ENCODE measurements at regions not wholly inside any gene's neighbourhood (a gene's known extent, or its start where the extent isn't known, plus 50 kb on each side); places are given as distances from the start of the nearest gene placed in this dataset.

DNA sequence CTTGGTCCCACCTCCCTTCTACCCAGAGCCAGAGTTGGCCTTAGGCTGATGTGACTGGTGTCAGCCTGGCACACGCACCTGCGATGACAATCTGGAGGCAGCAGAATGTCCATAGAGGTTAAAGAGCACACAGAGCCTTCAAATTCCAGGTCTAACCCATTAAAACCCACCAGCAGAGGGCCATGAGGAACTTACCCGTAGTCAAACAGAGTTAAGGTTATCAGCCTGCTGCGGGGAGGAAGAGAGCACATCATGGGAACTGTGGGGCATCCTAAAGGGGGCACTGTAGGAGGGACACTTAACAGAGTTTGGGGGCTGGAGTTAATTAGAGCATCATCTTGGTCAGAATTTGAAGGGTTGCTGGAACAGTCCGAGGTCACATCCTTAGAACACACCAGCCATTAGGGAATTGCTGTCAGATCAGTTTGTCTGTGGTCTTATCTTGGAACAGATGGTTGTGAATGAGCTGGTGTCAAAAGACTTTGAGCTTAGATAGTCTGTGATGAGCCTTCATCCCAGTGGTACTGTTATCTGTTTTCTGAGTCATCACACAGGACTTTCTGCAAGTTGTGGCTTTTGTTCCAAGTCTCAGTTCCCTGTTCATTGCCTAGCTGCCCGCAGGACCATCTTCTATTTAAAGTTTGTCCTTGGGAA, 248.6 kb downstream of the LOXHD1 start:
- TF ChIP-seq ELF4 (IDR thresholded peaks at IDR 0.05) (no peak), LEF1 (IDR thresholded peaks at IDR 0.05; ENCODE audit: borderline replicate concordance) (no peak), SP1 (IDR thresholded peaks at IDR 0.05) (no peak), NFRKB (IDR thresholded peaks at IDR 0.05) (no peak)
- ChIA-PET POLR2A (no interaction called here), CTCF (interaction anchor here (0.6 kb wide), 1 partner anchor 515 kb away, joined by 5 read pairs; no protein-coding TSS in a partner anchor)
- no peak for DNase-seq (ENCODE audit: extremely low spot score)

- ChIA-PET CTCF (no interaction called here), POLR2A (no interaction called here)
- TF ChIP-seq L3MBTL2 (conservative IDR thresholded peaks at IDR 0.05) (no peak), FOXM1 (IDR thresholded peaks at IDR 0.05; ENCODE audit: borderline replicate concordance) (no peak), SP1 (IDR thresholded peaks at IDR 0.05) (no peak), ARNT (IDR thresholded peaks at IDR 0.05) (no peak), NFRKB (IDR thresholded peaks at IDR 0.05) (no peak), CTBP1 (IDR thresholded peaks at IDR 0.05; ENCODE audit: borderline replicate concordance) (no peak), SUZ12 (IDR thresholded peaks at IDR 0.05) (no peak), HDGF (IDR thresholded peaks at IDR 0.05; ENCODE audit: borderline replicate concordance) (no peak), TARDBP (IDR thresholded peaks at IDR 0.05) (no peak)
- no peak for DNase-seq (ENCODE audit: extremely low spot score)
Observed at GRCh38 chr18:46411191-46411828, 245.7 kb downstream of the LOXHD1 start.

- no peak for TF ChIP-seq FOXA1 (IDR thresholded peaks at IDR 0.05)
- no peak for TF ChIP-seq ARNT (IDR thresholded peaks at IDR 0.05)
- TF ChIP-seq PKNOX1 (IDR thresholded peaks at IDR 0.05) = no peak
- no peak for TF ChIP-seq NFRKB (IDR thresholded peaks at IDR 0.05)
- no peak for TF ChIP-seq L3MBTL2 (conservative IDR thresholded peaks at IDR 0.05)
- no peak for TF ChIP-seq BHLHE40 (IDR thresholded peaks at IDR 0.05; ENCODE audit: borderline replicate concordance)
- TF ChIP-seq FOXK2 (IDR thresholded peaks at IDR 0.05) = no peak
- no peak for TF ChIP-seq ZNF384 (IDR thresholded peaks at IDR 0.05)
- TF ChIP-seq HDGF (IDR thresholded peaks at IDR 0.05; ENCODE audit: borderline replicate concordance) = no peak
- no peak for TF ChIP-seq FOXM1 (IDR thresholded peaks at IDR 0.05; ENCODE audit: borderline replicate concordance)
- no peak for TF ChIP-seq TARDBP (IDR thresholded peaks at IDR 0.05)
- CTCF ChIA-PET = no interaction called here
- POLR2A ChIA-PET = no interaction called here
- DNase-seq (ENCODE audit: extremely low spot score) = no peak
Observed at GRCh38 chr18:46411867-46412690, 244.9 kb downstream of the LOXHD1 start.

- TF ChIP-seq ELF4 (IDR thresholded peaks at IDR 0.05) (no peak), NFRKB (IDR thresholded peaks at IDR 0.05) (no peak), CTBP1 (IDR thresholded peaks at IDR 0.05; ENCODE audit: borderline replicate concordance) (no peak), L3MBTL2 (conservative IDR thresholded peaks at IDR 0.05) (no peak), ZNF384 (IDR thresholded peaks at IDR 0.05) (no peak), SUZ12 (IDR thresholded peaks at IDR 0.05) (no peak), HDGF (IDR thresholded peaks at IDR 0.05; ENCODE audit: borderline replicate concordance) (no peak), FOXK2 (IDR thresholded peaks at IDR 0.05) (no peak), TARDBP (IDR thresholded peaks at IDR 0.05) (no peak), SP1 (IDR thresholded peaks at IDR 0.05) (no peak), LEF1 (IDR thresholded peaks at IDR 0.05; ENCODE audit: borderline replicate concordance) (no peak), PKNOX1 (IDR thresholded peaks at IDR 0.05) (no peak), ARNT (IDR thresholded peaks at IDR 0.05) (no peak), BHLHE40 (IDR thresholded peaks at IDR 0.05; ENCODE audit: borderline replicate concordance) (no peak)
- POLR2A ChIA-PET = no interaction called here
- CTCF ChIA-PET = no interaction called here
- DNase-seq (ENCODE audit: extremely low spot score) = no peak
Observed at GRCh38 chr18:46412916-46413315, 244.1 kb downstream of the LOXHD1 start.

DNA sequence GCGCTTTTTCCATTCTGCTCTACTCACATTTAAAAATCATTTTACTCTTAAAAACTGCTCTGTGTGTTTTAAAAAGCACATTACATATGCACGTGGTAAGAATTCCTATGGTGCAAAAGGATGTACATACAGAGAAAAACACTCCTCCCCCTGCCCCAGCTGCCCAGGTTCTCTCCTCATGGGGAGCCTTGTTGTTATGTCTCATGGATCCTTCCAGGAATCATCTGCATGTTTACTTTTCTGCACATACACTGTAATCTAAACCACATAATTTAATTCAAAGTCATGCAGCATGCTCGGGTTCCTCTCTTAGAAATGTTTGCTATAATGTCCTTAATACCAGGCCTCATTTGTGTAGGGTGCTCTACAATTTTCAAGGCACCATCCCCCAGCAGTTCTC, 243.3 kb downstream of the LOXHD1 start:
- TF ChIP-seq FOXA1 (IDR thresholded peaks at IDR 0.05) (no peak), TARDBP (IDR thresholded peaks at IDR 0.05) (no peak), L3MBTL2 (conservative IDR thresholded peaks at IDR 0.05) (no peak), ELF4 (IDR thresholded peaks at IDR 0.05) (no peak), LEF1 (IDR thresholded peaks at IDR 0.05; ENCODE audit: borderline replicate concordance) (no peak), HDGF (IDR thresholded peaks at IDR 0.05; ENCODE audit: borderline replicate concordance) (no peak), SUZ12 (IDR thresholded peaks at IDR 0.05) (no peak), CTBP1 (IDR thresholded peaks at IDR 0.05; ENCODE audit: borderline replicate concordance) (no peak), ZNF384 (IDR thresholded peaks at IDR 0.05) (no peak), PKNOX1 (IDR thresholded peaks at IDR 0.05) (no peak), FOXK2 (IDR thresholded peaks at IDR 0.05) (no peak), FOXM1 (IDR thresholded peaks at IDR 0.05; ENCODE audit: borderline replicate concordance) (no peak), NFRKB (IDR thresholded peaks at IDR 0.05) (no peak), ARNT (IDR thresholded peaks at IDR 0.05) (no peak), SP1 (IDR thresholded peaks at IDR 0.05) (no peak), BHLHE40 (IDR thresholded peaks at IDR 0.05; ENCODE audit: borderline replicate concordance) (no peak)
- ChIA-PET POLR2A (no interaction called here), CTCF (interaction anchor here (0.6 kb wide), 1 partner anchor 845 kb away, joined by 3 read pairs; no protein-coding TSS in a partner anchor)
- no peak for DNase-seq (ENCODE audit: extremely low spot score)
